ENCODE measurements at regions not wholly inside any gene's neighbourhood (a gene's known extent, or its start where the extent isn't known, plus 50 kb on each side); places are given as distances from the start of the nearest gene placed in this dataset.

GRCh38 chr3:189537135-189537534, 94.1 kb upstream of the TP63 start:
- Mint-ChIP-seq H3K4me1 (ENCODE audit: low read depth) (peaks cover 8% of the 10 kb centered on the region), H3K4me3 (no peak overlapping the region), H3K27ac (no peak overlapping the region), H3K27me3 (no peaks in the 10 kb centered on the region), H3K9me3 (ENCODE audit: low read depth) (no peaks in the 10 kb centered on the region), H3K36me3 (peaks cover 2% of the 10 kb centered on the region)

DNA sequence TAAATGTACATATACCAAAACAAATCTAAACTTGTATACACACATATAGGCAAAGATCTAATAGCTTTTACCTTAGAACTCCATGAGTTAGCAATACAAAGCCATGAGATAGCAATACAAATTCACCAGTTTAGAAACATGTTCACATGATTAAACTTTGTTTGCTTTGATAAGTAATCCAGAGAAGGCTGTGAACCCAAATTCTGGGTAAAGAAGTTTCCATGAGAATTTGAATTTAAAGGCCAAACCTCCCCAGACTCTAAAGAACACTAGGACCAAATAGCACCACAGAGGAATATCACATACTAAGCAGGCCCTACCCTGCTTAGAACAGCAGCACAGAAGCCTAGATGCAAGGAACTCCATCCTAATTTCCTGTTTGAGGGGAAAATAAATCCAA, 83.7 kb upstream of the TP63 start:
- H3K4me3 Mint-ChIP-seq, result no peak overlapping the region
- peaks cover 34% of the 10 kb centered on the region for H3K36me3 Mint-ChIP-seq
- peaks cover 34% of the 10 kb centered on the region for H3K9me3 Mint-ChIP-seq (ENCODE audit: low read depth)
- peaks cover 2% of the 10 kb centered on the region for H3K27me3 Mint-ChIP-seq
- H3K27ac Mint-ChIP-seq, result no peak overlapping the region
- no peaks in the 10 kb centered on the region for H3K4me1 Mint-ChIP-seq (ENCODE audit: low read depth)

GRCh38 chr3:189548053-189548452, 83.1 kb upstream of the TP63 start:
- H3K4me1 Mint-ChIP-seq (ENCODE audit: low read depth), result no peaks in the 10 kb centered on the region
- no peaks in the 10 kb centered on the region for H3K27me3 Mint-ChIP-seq
- H3K9me3 Mint-ChIP-seq (ENCODE audit: low read depth), result peaks cover 34% of the 10 kb centered on the region
- H3K27ac Mint-ChIP-seq, result no peak overlapping the region
- H3K36me3 Mint-ChIP-seq, result peaks cover 37% of the 10 kb centered on the region
- H3K4me3 Mint-ChIP-seq, result no peak overlapping the region

GRCh38 chr3:189551007-189551406, 80.2 kb upstream of the TP63 start:
- no peak overlapping the region for H3K27ac Mint-ChIP-seq
- H3K4me1 Mint-ChIP-seq (ENCODE audit: low read depth), result no peaks in the 10 kb centered on the region
- peaks cover 34% of the 10 kb centered on the region for H3K9me3 Mint-ChIP-seq (ENCODE audit: low read depth)
- H3K27me3 Mint-ChIP-seq, result no peaks in the 10 kb centered on the region
- no peak overlapping the region for H3K4me3 Mint-ChIP-seq
- peaks cover 31% of the 10 kb centered on the region for H3K36me3 Mint-ChIP-seq

DNA sequence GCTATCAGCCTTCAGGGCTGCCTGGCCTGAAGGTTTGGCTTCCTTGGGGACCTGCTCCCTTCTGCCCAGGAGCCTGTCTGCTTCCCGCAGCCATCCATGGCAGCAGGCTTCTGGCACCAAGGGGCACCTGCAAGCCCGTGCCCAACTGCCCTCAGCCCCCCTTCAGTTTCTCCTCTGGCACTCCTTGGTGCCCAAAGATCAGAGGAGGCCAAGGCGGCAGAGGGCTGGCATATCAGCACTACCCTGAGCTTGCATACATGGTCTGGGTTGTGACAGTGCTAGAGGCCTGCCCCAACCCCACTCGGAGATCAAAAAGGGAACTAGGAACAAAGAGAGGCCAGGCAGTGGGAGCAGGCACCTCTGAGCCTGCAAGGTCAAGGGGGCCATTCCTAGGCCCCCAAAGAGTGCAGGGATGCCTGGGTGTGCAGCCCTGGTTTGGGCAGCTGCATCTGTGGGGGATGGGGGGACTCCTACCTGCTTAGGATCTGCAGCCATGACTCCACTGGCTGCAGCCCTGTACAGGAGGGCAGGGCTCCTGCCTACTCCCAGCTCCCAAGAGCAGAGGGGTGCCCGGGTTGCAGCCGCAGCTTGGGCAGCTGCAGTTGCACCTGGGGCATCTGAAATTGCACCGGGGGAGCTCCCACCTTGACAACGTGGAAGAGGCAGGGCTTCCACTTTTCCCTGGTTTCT, 76.2 kb upstream of the TP63 start:
- Mint-ChIP-seq H3K9me3 (ENCODE audit: low read depth) (peaks cover 30% of the 10 kb centered on the region), H3K27ac (no peak overlapping the region), H3K27me3 (no peaks in the 10 kb centered on the region), H3K4me3 (no peak overlapping the region), H3K36me3 (peaks cover 13% of the 10 kb centered on the region), H3K4me1 (ENCODE audit: low read depth) (no peaks in the 10 kb centered on the region)

GRCh38 chr3:189555558-189555881, 75.7 kb upstream of the TP63 start:
- Mint-ChIP-seq H3K9me3 (ENCODE audit: low read depth) (peaks cover 25% of the 10 kb centered on the region), H3K27me3 (no peaks in the 10 kb centered on the region), H3K36me3 (peaks cover 9% of the 10 kb centered on the region), H3K27ac (no peak overlapping the region), H3K4me1 (ENCODE audit: low read depth) (no peaks in the 10 kb centered on the region), H3K4me3 (no peak overlapping the region)

- Mint-ChIP-seq H3K4me1 (ENCODE audit: low read depth) (no peaks in the 10 kb centered on the region), H3K4me3 (no peak overlapping the region), H3K27me3 (no peaks in the 10 kb centered on the region), H3K9me3 (ENCODE audit: low read depth) (peaks cover 13% of the 10 kb centered on the region), H3K36me3 (peaks cover 2% of the 10 kb centered on the region), H3K27ac (no peak overlapping the region)
Measured at GRCh38 chr3:189557824-189558223, 73.4 kb upstream of the TP63 start.

GRCh38 chr3:189561256-189561655, 69.9 kb upstream of the TP63 start:
- Mint-ChIP-seq H3K27ac (no peak overlapping the region), H3K9me3 (ENCODE audit: low read depth) (peaks cover 13% of the 10 kb centered on the region), H3K4me3 (no peak overlapping the region), H3K27me3 (no peaks in the 10 kb centered on the region), H3K36me3 (peaks cover 2% of the 10 kb centered on the region), H3K4me1 (ENCODE audit: low read depth) (peaks cover 9% of the 10 kb centered on the region)

DNA sequence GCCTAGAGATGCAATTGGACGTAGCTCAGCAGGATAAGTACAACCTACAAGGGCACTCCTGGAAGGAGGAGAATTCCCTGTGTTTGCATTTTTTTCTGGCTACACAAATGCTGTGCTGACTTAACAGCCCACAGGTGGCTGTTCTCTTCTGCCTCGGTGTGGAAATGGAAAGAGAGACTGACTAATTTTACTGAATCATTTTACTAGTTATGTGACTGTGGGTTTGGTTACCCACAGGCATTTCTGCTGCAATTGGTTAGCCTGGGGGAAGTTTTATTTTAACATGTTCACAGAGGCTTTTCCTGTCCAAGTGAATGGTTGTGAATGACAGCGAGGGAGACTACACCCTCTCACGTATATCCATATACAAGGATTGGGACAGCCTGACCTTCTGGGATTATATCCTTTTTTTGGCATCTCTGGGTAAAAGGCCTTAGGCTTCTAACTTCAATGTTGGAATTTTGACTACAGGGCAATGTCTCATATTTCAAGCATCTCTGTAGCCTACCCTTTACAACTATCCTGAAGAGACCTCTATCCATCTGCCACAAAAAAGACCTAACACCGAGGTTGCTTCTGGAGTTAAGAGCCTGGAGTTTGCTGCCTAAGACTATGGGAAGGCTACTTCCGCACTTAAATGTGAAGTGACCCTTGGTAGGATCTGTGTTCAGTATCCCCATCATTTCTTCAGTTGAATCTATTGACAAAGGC, 67.2 kb upstream of the TP63 start:
- Mint-ChIP-seq H3K27ac (no peak overlapping the region), H3K4me3 (no peak overlapping the region), H3K27me3 (no peaks in the 10 kb centered on the region), H3K36me3 (no peaks in the 10 kb centered on the region), H3K9me3 (ENCODE audit: low read depth) (no peaks in the 10 kb centered on the region), H3K4me1 (ENCODE audit: low read depth) (peaks cover 9% of the 10 kb centered on the region)

GRCh38 chr3:189566550-189567130, 64.5 kb upstream of the TP63 start:
- Mint-ChIP-seq H3K27me3 (no peaks in the 10 kb centered on the region), H3K36me3 (no peaks in the 10 kb centered on the region), H3K9me3 (ENCODE audit: low read depth) (no peaks in the 10 kb centered on the region), H3K27ac (no peak overlapping the region), H3K4me1 (ENCODE audit: low read depth) (peaks cover 17% of the 10 kb centered on the region), H3K4me3 (no peak overlapping the region)

GRCh38 chr3:189567322-189567721, 63.9 kb upstream of the TP63 start:
- H3K4me1 Mint-ChIP-seq (ENCODE audit: low read depth), result peaks cover 21% of the 10 kb centered on the region
- no peak overlapping the region for H3K4me3 Mint-ChIP-seq
- no peaks in the 10 kb centered on the region for H3K36me3 Mint-ChIP-seq
- H3K9me3 Mint-ChIP-seq (ENCODE audit: low read depth), result no peaks in the 10 kb centered on the region
- no peaks in the 10 kb centered on the region for H3K27me3 Mint-ChIP-seq
- H3K27ac Mint-ChIP-seq, result no peak overlapping the region

GRCh38 chr3:189567766-189568420, 63.3 kb upstream of the TP63 start:
- Mint-ChIP-seq H3K36me3 (no peaks in the 10 kb centered on the region), H3K27me3 (no peaks in the 10 kb centered on the region), H3K4me1 (ENCODE audit: low read depth) (peaks cover 23% of the 10 kb centered on the region), H3K4me3 (no peak overlapping the region), H3K27ac (no peak overlapping the region), H3K9me3 (ENCODE audit: low read depth) (no peaks in the 10 kb centered on the region)

- H3K27me3 Mint-ChIP-seq, result no peaks in the 10 kb centered on the region
- peaks cover 21% of the 10 kb centered on the region for H3K4me1 Mint-ChIP-seq (ENCODE audit: low read depth)
- H3K27ac Mint-ChIP-seq, result no peak overlapping the region
Measured at GRCh38 chr3:189568961-189569360, 62.2 kb upstream of the TP63 start.

DNA sequence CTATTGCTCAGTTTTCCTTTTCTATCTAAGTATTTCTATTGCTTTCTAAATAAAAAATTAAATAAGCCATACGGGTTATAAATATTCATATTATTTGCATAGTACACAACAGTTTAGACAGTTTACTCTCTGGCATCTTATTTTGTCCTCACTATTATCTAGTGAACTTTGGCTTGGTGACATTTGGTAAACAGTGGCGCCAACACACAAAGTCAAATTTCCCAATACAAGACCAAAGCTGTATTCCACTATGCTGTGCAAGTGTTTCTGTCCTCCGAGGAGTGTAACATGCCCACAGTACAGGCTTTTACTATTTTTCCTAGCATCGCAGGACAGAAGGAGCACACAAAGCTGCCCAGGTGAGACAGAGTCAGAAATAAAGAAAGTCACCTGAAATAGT, 61.7 kb upstream of the TP63 start:
- Mint-ChIP-seq H3K9me3 (ENCODE audit: low read depth) (no peaks in the 10 kb centered on the region), H3K4me1 (ENCODE audit: low read depth) (peaks cover 20% of the 10 kb centered on the region), H3K4me3 (no peak overlapping the region), H3K36me3 (no peaks in the 10 kb centered on the region), H3K27ac (no peak overlapping the region), H3K27me3 (no peaks in the 10 kb centered on the region)

More at GRCh38 chr3:189568961-189569360, 62.2 kb upstream of the TP63 start:
- Mint-ChIP-seq H3K36me3 (no peaks in the 10 kb centered on the region), H3K9me3 (ENCODE audit: low read depth) (no peaks in the 10 kb centered on the region), H3K4me3 (no peak overlapping the region)

DNA sequence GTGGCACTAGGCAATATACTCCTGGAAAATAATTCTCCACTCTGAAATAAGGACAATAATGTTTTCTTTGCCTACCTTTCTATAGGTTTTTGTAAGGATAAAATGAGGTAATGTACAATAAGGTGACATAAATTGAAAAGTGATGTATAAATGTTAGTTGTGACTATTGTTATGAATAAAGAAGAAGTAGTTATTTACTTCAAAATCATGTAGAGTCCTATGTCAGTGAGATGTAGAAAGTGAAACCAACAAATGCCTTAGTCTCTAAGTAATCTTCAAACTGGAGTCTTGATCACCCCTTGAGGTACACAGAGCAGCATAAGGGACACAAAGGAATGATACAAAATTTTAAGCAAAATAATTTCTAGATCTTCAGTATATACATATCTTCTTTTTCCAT, 60.3 kb upstream of the TP63 start:
- Mint-ChIP-seq H3K4me3 (no peak overlapping the region), H3K36me3 (no peaks in the 10 kb centered on the region), H3K4me1 (ENCODE audit: low read depth) (peaks cover 16% of the 10 kb centered on the region), H3K9me3 (ENCODE audit: low read depth) (no peaks in the 10 kb centered on the region), H3K27ac (no peak overlapping the region), H3K27me3 (no peaks in the 10 kb centered on the region)

Data from activated naive CD8-positive, alpha-beta T cell (primary cell).